Activated CD4-positive, CD25-positive, alpha-beta regulatory T cell treated with anti-CD3 and anti-CD28 coated beads, Interleukin-2, amount 50 U/mL, for 24 hours (primary cell): ENCODE measurements at regions not wholly inside any gene's neighbourhood (a gene's known extent, or its start where the extent isn't known, plus 50 kb on each side); places are given as distances from the start of the nearest gene placed in this dataset.

Experiments
- ATAC-seq, 2 donors: fragments of 150-1000 bp; cut with Tn5 transposase; one replicate each; pipeline ENCODE4 v1.10.0; 2021; ENCODE audit warnings: mild to moderate bottlenecking in 1 of 2, moderate library complexity in 1 of 2

DNA sequence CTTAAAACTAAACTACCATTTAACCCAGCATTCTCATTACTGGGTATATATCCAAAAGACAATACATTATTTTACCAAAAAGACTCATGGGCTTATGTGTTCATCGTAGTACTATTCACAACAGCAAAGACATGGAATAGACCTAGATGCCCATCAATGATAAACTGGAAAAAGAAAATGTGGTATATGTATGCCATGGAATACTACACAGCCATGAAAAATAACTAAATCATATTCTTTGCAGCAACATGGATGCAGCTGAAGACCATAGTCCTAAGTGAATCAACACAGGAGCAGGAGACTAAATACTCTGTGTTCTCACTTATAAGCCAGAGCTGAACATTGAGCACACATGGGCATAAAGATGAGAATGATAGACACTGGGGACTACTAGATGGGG, 645.1 kb upstream of the B3GALT2 start:
- ATAC-seq: no peak

DNA sequence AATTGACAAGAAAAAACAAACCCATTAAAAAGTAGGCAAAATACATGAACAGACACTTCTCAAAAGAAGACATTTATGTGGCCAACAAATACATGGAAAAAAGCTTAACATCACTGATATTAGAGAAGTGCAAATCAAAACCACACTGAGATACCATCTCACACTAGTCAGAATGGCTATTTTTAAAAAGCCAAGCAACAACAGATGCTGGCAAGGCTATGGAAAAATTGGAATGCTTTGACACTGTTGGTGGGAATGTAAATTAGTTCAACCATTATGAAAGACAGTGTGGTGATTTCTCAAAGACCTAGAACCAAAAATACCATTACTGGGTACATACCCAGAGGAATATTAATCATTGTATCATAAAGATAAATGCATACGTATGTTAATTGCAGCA, 641.1 kb upstream of the B3GALT2 start:
- ATAC-seq: no peak

- ATAC-seq: no peak
These were observed 633.0 kb upstream of the B3GALT2 start for GRCh38 chr1:193819376-193819775.

GRCh38 chr1:193807208-193807607, 620.8 kb upstream of the B3GALT2 start:
- no peak for ATAC-seq

DNA sequence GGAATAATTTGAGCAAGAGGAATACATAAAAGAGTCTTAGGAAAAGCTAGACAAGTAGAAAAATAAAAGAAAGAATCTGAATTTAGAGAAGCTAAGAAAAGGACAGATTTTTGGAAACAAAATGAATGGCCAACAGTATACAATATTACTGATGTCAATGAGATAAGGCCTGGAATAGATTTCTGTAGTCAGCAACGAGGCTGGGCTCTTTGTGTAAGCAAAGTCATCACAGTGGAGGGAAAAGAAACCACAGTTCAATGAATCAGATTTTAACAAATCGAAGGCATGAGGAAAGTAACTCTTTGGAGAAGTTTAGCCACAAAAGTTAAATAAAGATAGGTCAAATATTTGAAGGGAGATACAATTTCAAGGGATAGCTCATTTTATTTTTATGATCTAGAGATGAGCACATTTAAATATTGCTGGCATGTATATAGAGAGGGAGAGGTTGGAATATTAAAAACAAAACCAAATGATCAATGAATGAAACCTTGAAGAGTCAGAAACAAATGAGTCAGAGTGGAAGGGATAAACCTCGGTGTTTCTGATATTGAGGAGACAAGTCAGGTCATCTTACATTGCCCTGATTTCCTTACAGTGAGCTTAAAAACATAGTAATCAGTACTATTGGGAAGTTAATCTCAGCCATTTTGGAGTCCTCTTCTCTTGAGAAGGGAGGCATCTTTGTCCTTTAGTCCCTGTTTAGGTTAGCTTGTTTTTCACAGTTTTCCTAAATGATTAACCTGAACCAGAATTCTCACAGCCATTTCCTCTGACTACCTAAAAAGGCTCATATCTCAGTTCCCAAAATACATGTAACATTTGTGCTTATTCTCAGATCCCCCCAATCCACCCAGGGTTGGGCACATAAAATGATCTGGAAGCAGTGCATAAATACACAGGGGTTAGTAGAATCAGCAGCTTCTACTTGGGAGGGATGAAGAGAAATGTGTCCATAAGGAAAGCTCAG, 620.0 kb upstream of the B3GALT2 start:
- peak; percentile 61 to 85 for ATAC-seq

- peak; percentile 85 to 88 for ATAC-seq
These were observed 613.7 kb upstream of the B3GALT2 start for GRCh38 chr1:193799948-193800690.

- no peak for ATAC-seq
These were observed 613.0 kb upstream of the B3GALT2 start for GRCh38 chr1:193799371-193799770.

- no peak for ATAC-seq
These were observed 607.8 kb upstream of the B3GALT2 start for GRCh38 chr1:193794239-193794638.

DNA sequence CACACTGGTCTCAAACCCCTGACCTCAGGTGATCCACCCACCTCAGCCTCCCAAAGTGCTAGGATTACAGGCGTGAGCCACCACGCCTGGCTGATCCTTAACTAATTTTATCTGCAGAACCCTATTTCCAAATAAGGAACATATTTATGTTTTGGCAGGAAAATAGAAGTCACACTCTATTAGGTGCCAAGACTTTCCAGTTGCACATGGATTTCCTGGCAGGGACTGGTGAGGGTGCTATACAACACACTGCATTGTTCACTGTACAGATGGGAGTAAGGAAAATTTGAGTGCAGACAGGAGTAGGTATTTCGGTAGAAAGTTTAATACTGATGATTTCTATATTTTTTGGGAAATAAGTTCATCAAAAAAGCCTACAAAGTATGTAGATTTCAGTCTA, 605.3 kb upstream of the B3GALT2 start:
- ATAC-seq: no peak

- ATAC-seq: no peak
These were observed 600.6 kb upstream of the B3GALT2 start for GRCh38 chr1:193787061-193787460.

GRCh38 chr1:193785850-193786420, 599.5 kb upstream of the B3GALT2 start:
- no peak for ATAC-seq

GRCh38 chr1:193774536-193775323, 588.3 kb upstream of the B3GALT2 start:
- ATAC-seq: no peak

- no peak for ATAC-seq
These were observed 585.2 kb upstream of the B3GALT2 start for GRCh38 chr1:193771596-193771995.

DNA sequence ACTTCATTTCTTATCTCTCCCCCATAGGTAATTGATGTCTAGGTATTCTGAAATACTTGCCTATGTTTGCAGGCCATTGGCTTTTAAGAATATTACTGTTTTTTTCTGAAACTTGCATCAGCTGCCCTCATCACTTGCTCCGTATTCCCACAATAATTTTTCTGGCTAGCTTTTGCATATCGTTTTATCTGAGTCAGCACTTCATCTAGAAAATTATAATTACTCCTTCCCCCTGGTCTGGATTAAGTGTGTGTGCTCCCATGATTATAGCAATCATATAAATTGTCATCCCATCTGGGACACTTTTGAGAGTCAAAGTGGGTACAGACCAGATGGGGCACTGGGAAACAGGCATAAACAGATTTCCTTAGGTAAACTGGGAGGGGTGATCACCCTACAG, 583.2 kb upstream of the B3GALT2 start:
- ATAC-seq: no peak

DNA sequence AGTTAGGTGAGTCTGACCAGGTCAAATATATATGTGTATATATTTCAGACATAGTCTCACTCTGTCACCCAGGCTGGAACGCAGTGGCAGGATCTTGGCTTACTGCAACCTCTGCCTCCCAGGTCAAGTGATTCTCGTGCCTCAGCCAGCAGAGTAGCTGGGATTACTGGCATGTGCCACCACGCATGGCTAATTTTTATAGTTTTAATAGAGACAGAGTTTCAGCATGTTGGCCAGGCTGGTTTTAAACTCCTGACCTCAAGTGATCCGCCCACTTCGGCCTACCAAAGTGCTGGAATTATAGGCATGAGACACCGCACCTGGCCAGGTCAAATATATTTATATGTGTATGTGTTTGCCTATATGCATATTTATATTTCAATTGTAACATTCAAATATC, 581.5 kb upstream of the B3GALT2 start:
- ATAC-seq: no peak

GRCh38 chr1:193766329-193766728, 579.9 kb upstream of the B3GALT2 start:
- ATAC-seq: no peak

DNA sequence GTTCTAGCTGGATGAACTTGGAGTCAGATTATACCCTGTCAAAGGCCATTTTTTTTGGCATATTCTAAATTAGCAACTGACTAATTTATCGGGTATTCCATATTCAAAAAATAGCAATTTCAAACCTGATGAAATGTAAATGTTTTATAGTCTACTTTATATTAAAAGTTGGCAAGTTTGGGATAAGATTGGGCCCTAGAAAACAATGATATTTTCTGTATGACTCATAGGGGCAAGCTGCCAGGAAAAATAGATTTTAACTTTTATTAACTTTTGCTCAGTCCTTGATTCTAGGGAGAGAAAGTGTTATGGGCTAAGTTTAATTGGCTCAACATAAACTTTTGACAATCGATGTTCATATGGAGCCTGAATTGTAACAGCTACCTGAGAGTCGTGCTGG, 576.9 kb upstream of the B3GALT2 start:
- ATAC-seq: no peak

DNA sequence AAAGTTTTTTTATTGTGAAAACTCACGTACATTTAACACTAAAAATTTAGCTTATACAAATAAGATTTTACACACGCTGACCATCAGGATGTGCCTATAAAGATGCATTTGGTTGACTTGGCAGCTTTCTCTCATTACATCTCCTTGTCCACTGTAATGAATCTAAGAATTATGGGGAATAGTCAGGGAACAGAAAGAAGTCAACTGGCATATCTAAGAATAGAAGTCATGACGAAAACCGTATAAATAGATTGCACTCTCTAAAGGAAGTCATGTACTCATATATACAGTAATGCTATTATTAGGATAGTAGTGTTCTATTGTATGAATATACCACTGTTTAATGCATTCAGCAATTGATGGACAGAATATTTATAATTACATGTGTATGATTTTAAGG, 575.8 kb upstream of the B3GALT2 start:
- ATAC-seq: no peak

DNA sequence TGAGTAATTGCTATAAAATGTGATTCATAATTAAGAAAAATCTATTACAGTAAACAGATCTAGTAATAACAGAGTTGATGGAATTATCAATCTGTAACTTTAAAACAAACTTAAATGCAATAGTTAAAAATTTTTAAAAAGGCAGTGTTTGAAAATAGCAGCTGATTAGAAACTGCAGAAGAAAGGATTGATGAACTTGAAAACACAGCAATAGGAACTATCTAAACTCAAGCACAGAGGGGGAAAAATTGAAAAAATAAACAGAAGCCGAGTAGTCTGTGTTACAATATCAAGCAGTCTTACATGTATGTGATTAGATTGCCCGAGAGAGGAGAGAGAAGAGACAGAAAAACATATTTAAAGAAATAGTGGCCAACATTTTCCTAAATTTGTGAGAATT, 569.0 kb upstream of the B3GALT2 start:
- ATAC-seq: no peak

GRCh38 chr1:193754732-193755427, 568.5 kb upstream of the B3GALT2 start:
- no peak for ATAC-seq

DNA sequence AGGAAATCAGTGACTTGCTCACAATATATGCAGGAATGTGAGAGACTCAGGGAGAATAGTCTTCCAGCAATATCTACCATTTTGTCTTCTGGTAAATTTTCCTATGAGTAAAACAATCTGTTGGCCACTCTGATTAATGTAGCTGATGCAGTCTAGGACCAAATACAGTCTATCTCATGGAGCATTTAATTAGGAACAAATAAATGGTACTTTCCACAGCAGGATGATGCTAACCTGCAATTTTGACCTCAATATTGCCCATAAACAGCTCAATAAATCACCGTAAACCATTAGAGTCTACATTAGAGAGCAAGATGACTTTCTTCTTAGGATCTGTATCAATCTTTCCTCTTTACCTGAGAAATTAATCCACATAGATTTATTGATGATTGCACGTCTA, 567.7 kb upstream of the B3GALT2 start:
- ATAC-seq: no peak
